ENCODE measurements at regions not wholly inside any gene's neighbourhood (a gene's known extent, or its start where the extent isn't known, plus 50 kb on each side); places are given as distances from the start of the nearest gene placed in this dataset.

- intact Hi-C loops (cut with micrococcal nuclease), result no loop called here
Measured at GRCh38 chr18:66662632-66663031, 58.7 kb upstream of the CDH19 start.

- intact Hi-C loops (cut with micrococcal nuclease), result no loop called here
Measured at GRCh38 chr18:66655407-66655806, 51.5 kb upstream of the CDH19 start.
